Ishikawa (cell line): ENCODE measurements at regions not wholly inside any gene's neighbourhood (a gene's known extent, or its start where the extent isn't known, plus 50 kb on each side); places are given as distances from the start of the nearest gene placed in this dataset.

Source experiments
- CEBPB ChIP-seq: IDR thresholded peaks from 2 replicates; pipeline ENCODE4 v1.6.1; 2012
- RAD21 ChIP-seq: IDR thresholded peaks from 2 replicates; pipeline ENCODE4 v1.6.1; 2012; ENCODE audit warnings: low read depth
- TAF1 ChIP-seq: IDR thresholded peaks from 2 replicates; pipeline ENCODE4 v1.6.1; 2012; ENCODE audit warnings: low read depth, mild to moderate bottlenecking
- TEAD4 ChIP-seq: IDR thresholded peaks from 2 replicates; pipeline ENCODE4 v1.6.1; 2012

DNA sequence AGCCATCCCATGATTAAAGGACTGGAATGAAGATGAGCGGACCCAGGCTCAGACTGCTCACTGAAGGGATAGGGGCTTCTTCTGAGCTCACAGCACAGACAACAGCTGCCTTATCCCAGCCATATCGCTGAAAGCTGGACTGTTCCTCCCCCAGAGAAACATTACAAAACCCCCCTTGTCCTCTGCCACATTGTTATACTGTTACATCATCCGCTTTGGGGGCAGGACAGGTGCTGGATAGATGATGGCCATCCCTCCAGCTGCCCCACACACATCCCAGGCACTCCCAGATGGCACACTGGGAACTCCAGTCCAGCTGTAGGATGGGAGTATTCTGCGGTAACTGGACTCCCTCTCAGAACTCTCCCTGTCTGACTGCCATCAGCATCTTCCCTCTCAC, 58.7 kb upstream of the BTRC start:
- TF ChIP-seq RAD21, result no peak
- no peak for TF ChIP-seq TAF1
- no peak for TF ChIP-seq TEAD4
- TF ChIP-seq CEBPB, result no peak
